GM18951 (cell line): ENCODE measurements at regions not wholly inside any gene's neighbourhood (a gene's known extent, or its start where the extent isn't known, plus 50 kb on each side); places are given as distances from the start of the nearest gene placed in this dataset.

ENCODE experiments used
- POLR2A ChIP-seq: IDR thresholded peaks from 4 replicates; pipeline ENCODE4 v1.6.1; 2011; ENCODE audit warnings: mild to moderate bottlenecking; ENCODE audit not compliant: insufficient read length, insufficient read depth; ENCODE audit errors: extremely low read depth
- in situ Hi-C: fragments of 300-500 bp; cut with MboI; formaldehyde crosslinking; loops from one replicate; pipeline ENCODE4 v1.12.0; 2022; ENCODE audit warnings: low sequenced_read_pairs, mixed read lengths, inconsistent platforms; ENCODE audit not compliant: unreplicated experiment

- TF ChIP-seq POLR2A: no peak
- in situ Hi-C loops: no loop called here
These were observed 98.4 kb downstream of the C9orf152 start for GRCh38 chr9:110109333-110110092.

DNA sequence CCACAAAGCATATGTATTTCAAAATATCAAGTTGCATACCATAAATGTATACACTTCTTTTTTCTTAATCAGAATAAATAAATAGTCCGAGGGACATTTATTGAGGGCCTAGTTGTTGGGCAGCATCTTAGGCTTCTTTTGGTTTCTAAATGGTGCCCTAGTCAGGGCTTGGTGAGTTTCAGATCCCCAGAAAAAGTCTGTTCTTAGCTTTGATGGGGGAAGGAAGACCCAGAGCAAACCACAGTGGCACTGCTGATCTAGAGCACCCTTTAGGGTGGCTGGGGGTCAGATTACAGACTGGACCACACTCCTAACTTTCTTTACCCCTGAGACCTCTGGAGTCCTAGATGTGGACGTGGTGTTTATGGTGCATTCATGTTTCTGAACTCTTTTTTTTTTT is 97.8 kb downstream of the C9orf152 start:
- in situ Hi-C loops: no loop called here
- no peak for TF ChIP-seq POLR2A

DNA sequence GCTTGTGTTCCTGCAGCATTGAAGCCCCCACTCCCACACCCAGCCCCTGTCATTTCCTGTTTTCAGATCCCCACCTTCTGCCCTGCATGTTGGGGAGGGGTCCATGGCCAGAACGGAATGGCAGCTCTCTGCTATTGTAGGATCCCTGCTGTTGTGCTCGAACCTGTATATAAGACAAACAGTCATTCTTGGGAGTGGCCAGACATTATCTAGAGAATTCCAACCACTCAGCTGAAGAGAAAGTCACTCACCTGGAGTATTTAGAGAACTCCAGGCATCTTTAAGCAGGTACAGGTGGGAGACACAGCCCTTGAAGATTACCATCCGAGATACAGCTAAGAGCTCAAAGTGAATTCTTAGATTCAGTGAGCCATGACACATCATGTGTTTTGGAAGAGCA is 96.1 kb downstream of the C9orf152 start:
- in situ Hi-C loops: no loop called here
- no peak for TF ChIP-seq POLR2A

GRCh38 chr9:110112792-110113191 is 95.2 kb downstream of the C9orf152 start:
- TF ChIP-seq POLR2A: no peak
- in situ Hi-C loops: no loop called here

DNA sequence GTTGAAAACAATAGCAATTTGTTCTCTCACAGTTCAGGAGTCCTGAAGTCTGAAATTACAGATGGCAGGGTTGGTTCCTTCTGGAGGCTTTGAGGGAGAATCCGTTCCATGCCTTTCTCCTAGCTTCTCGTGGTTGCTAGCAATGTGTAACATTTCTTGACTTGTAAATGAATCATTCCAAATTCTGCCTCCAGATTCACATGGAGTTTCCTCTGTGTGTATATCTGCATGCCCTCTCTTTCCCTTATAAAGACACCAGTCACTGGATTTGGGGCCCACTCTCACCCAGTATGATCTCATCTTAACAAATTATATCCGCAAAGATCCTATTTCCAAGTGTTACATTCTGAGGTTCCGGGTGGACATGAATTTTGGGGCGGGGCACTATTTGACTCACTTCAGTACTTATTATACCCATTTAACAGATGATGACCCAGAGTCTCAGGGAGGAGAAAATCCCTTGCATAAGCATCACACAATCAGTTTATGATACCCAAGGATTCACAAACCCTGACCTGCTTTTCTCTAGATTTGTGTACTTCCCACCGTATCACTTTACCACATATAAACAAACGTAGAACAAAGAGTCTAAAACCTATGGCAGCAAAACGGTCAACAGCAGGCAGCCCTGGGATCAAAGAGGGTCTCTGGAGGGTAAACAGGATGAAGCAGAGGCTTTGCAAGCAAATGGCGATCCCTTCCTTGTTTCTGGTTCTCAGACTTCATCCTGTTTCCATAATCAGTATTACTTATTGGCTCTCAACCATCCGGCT is 93.7 kb downstream of the C9orf152 start:
- no peak for TF ChIP-seq POLR2A
- in situ Hi-C loops: no loop called here

GRCh38 chr9:110114859-110115201 is 93.1 kb downstream of the C9orf152 start:
- in situ Hi-C loops: no loop called here
- TF ChIP-seq POLR2A: no peak

DNA sequence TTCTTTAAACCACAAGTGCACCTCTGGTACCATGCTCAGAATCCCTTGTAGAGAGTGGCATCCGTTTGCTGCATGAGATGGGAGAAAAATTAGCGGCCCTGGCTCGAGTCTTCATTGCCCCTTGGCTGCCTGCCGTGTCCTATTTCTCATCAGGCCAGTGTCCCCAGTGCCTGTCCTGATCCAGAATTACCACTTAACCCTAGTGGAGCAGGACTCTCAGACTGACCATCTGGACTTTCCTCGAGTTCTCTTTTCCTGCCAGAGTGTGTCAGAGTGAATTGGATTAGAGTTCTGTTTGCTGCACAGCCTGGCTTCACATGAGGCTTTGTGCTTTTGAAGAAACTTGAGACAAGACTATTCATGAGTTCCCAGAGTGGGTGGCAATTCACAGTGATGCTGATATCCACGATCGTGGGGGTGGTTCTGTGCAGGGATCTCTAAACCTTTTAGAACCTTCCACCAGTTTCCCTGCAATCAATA is 92.6 kb downstream of the C9orf152 start:
- no peak for TF ChIP-seq POLR2A
- in situ Hi-C loops: no loop called here

- TF ChIP-seq POLR2A: no peak
- in situ Hi-C loops: no loop called here
These were observed 92.0 kb downstream of the C9orf152 start for GRCh38 chr9:110115826-110116542.

DNA sequence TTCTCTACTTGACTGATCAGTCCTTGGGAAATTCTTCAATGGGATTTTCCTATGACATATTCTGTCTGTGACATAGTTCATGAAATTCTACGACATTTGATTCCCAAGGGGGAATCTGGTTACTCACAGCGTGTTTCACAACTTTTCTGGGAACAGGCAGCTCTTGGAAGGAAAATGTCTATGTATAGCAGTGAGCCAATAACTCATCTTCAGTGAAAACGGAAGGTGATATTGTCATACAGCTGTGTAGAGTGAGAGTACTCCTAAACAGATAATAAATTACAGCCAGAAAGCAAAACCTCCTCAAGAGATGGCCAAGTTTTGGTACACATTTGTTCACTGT is 91.4 kb downstream of the C9orf152 start:
- in situ Hi-C loops: no loop called here
- TF ChIP-seq POLR2A: no peak

DNA sequence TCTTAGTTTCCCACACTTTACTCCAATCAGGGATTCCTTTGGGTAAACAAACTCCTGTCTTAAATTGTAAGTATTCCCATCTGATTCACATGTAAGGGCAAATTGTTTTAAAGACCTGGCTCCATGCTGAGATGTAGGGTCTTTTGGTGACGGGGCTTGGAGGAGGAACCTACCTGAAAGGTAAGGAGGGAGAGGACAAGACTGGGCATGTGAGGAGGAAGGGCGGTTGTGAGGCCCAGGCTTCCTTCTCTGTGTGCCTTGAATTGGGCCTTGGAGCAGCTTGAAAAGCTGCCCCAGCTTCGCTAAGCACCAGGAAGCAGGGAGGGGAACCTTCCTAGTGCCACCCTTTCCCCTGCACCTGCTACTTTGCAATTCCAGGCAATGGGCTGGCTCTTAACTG is 86.8 kb downstream of the C9orf152 start:
- in situ Hi-C loops: no loop called here
- TF ChIP-seq POLR2A: no peak

- TF ChIP-seq POLR2A: no peak
- in situ Hi-C loops: no loop called here
These were observed 84.4 kb downstream of the C9orf152 start for GRCh38 chr9:110123341-110124095.

GRCh38 chr9:110124439-110124838 is 83.5 kb downstream of the C9orf152 start:
- TF ChIP-seq POLR2A: no peak
- in situ Hi-C loops: no loop called here

DNA sequence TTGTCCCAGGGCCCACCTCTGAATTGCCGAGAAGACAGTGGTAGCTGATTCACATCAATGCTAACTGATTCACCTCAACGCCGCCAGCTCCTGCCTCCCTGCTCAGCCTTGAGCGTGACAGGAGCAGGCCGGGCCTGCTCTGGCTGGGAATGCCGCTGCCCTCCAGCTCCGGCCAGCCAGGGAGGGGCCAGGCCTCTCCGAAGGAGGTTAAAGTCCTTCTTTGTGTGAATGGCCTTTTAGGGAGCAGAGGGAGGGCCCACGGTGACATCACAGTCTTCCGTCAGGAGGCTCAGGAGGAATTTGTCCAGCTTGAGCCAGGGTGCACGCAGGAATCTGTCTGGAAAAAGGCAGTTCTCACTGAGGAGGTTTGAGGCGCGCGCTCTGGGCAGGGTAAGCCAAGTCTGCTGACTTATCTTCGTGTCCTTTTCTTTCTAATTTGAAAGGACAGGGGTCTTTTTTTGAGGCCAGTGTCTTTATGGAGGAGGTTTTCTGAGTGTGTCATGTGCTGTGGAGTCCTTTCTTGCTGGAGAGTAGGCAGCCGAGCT is 82.7 kb downstream of the C9orf152 start:
- TF ChIP-seq POLR2A: no peak
- in situ Hi-C loops: no loop called here

DNA sequence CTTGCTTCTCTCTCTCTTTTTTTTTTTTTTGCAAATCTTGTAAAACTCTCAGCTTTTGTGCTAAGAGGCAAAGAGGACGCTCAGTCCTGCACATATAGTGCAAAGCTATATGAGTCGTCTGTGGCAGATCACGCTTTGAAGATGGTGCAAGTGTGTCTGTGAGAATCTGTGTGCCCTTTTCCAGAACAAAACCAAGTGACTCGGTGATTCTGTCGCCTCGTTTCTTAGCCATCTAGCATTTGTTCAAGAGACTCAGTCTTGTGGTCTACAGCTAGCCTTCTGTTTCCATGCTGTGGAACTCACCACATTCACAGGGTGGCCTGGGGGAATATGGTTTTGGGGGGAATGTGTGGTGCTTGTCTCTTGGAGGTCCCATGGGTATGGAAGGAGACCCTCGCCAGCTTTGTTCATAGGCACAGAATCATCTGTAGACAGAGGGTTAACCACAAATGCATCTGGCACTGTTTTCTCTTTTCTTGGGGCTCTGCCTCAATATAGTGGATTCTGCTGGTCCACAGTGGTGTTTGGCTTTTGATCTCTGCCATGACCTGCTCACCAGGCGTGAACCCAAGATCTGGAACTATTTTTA is 82.1 kb downstream of the C9orf152 start:
- in situ Hi-C loops: no loop called here
- no peak for TF ChIP-seq POLR2A
